Glutamatergic neuron (in vitro differentiated cells): ENCODE measurements at regions not wholly inside any gene's neighbourhood (a gene's known extent, or its start where the extent isn't known, plus 50 kb on each side); places are given as distances from the start of the nearest gene placed in this dataset.

ENCODE experiments used
- DNase-seq: peaks from one replicate; pipeline ENCODE4 v3.0.0; 2022
- H3K27ac Mint-ChIP-seq: one replicate; pipeline ENCODE4 v1.8.0; 2020; ENCODE audit warnings: mild to moderate bottlenecking, mixed read lengths, inconsistent platforms; ENCODE audit not compliant: unreplicated experiment
- H3K27me3 Mint-ChIP-seq: one replicate; pipeline ENCODE4 v1.8.0; 2020; ENCODE audit warnings: mild to moderate bottlenecking, moderate library complexity, mixed read lengths, inconsistent platforms; ENCODE audit not compliant: unreplicated experiment
- H3K36me3 Mint-ChIP-seq: one replicate; pipeline ENCODE4 v1.8.0; 2020; ENCODE audit warnings: mild to moderate bottlenecking, mixed read lengths, inconsistent platforms; ENCODE audit not compliant: unreplicated experiment
- H3K4me1 Mint-ChIP-seq: one replicate; pipeline ENCODE4 v1.8.0; 2020; ENCODE audit warnings: mild to moderate bottlenecking, low read depth, mixed read lengths, inconsistent platforms; ENCODE audit not compliant: unreplicated experiment
- H3K4me3 Mint-ChIP-seq: one replicate; pipeline ENCODE4 v1.8.0; 2020; ENCODE audit warnings: mild to moderate bottlenecking, mixed read lengths, inconsistent platforms; ENCODE audit not compliant: unreplicated experiment
- H3K9me3 Mint-ChIP-seq: one replicate; pipeline ENCODE4 v1.8.0; 2020; ENCODE audit warnings: mild to moderate bottlenecking, moderate library complexity, mixed read lengths, inconsistent platforms; ENCODE audit not compliant: unreplicated experiment
- CTCF ChIP-seq: fragments of 200-600 bp; sonication (generic); IDR thresholded peaks from one replicate; pipeline ENCODE4 v1.5.0; 2021; ENCODE audit not compliant: partially characterized antibody, unreplicated experiment

GRCh38 chr21:20440338-20440737, 557.9 kb upstream of the NCAM2 start:
- H3K27me3 Mint-ChIP-seq = peaks cover 2% of the 10 kb centered on the region
- no peak overlapping the region for H3K27ac Mint-ChIP-seq
- no peak for TF ChIP-seq CTCF

GRCh38 chr21:20443558-20444155, 554.6 kb upstream of the NCAM2 start:
- H3K4me1 Mint-ChIP-seq = no peaks in the 10 kb centered on the region
- no peaks in the 10 kb centered on the region for H3K36me3 Mint-ChIP-seq
- H3K27ac Mint-ChIP-seq = no peak overlapping the region
- H3K4me3 Mint-ChIP-seq = no peak overlapping the region
- no peak for DNase-seq
- peak; percentile 89 for TF ChIP-seq CTCF
- no peaks in the 10 kb centered on the region for H3K9me3 Mint-ChIP-seq
- H3K27me3 Mint-ChIP-seq = peaks cover 2% of the 10 kb centered on the region

More at GRCh38 chr21:20440338-20440737, 557.9 kb upstream of the NCAM2 start:
- H3K9me3 Mint-ChIP-seq = no peaks in the 10 kb centered on the region
- no peaks in the 10 kb centered on the region for H3K36me3 Mint-ChIP-seq
- no peak overlapping the region for H3K4me3 Mint-ChIP-seq
- no peak for DNase-seq
- no peaks in the 10 kb centered on the region for H3K4me1 Mint-ChIP-seq

GRCh38 chr21:20445971-20446370, 552.2 kb upstream of the NCAM2 start:
- Mint-ChIP-seq H3K27me3 (no peaks in the 10 kb centered on the region), H3K27ac (no peak overlapping the region), H3K4me1 (no peaks in the 10 kb centered on the region), H3K4me3 (no peak overlapping the region), H3K36me3 (no peaks in the 10 kb centered on the region), H3K9me3 (no peaks in the 10 kb centered on the region)
- no peak for TF ChIP-seq CTCF
- no peak for DNase-seq

- no peak for DNase-seq
- Mint-ChIP-seq H3K9me3 (no peaks in the 10 kb centered on the region), H3K27me3 (no peaks in the 10 kb centered on the region), H3K4me1 (no peaks in the 10 kb centered on the region), H3K27ac (no peak overlapping the region), H3K36me3 (no peaks in the 10 kb centered on the region), H3K4me3 (no peak overlapping the region)
- TF ChIP-seq CTCF = no peak
Observed at GRCh38 chr21:20451046-20451445, 547.2 kb upstream of the NCAM2 start.

GRCh38 chr21:20452935-20453334, 545.3 kb upstream of the NCAM2 start:
- no peak overlapping the region for H3K4me3 Mint-ChIP-seq
- no peaks in the 10 kb centered on the region for H3K4me1 Mint-ChIP-seq
- no peaks in the 10 kb centered on the region for H3K36me3 Mint-ChIP-seq
- no peak for TF ChIP-seq CTCF
- no peaks in the 10 kb centered on the region for H3K27me3 Mint-ChIP-seq
- no peak for DNase-seq
- H3K27ac Mint-ChIP-seq = no peak overlapping the region
- no peaks in the 10 kb centered on the region for H3K9me3 Mint-ChIP-seq
